ENCODE measurements at regions not wholly inside any gene's neighbourhood (a gene's known extent, or its start where the extent isn't known, plus 50 kb on each side); places are given as distances from the start of the nearest gene placed in this dataset.
A peak's percentile ranks its signal among the peaks of the same experiment; 100 is the strongest.
"Not testable (repeated sequence)": the region's sequence is repeated elsewhere in the genome, so short reads cannot be mapped to it uniquely, and the experiment has no call there.

- POLR2A ChIA-PET = interaction anchor here (0.6 to 5.8 kb wide), 11 partner anchors 19 to 224 kb away, joined by 3 to 90 read pairs (median 8); no protein-coding TSS in a partner anchor
- intact Hi-C loops (cut with micrococcal nuclease) = no loop called here
These were observed 112.7 kb downstream of the KLF13 start for GRCh38 chr15:31439328-31439727.

GRCh38 chr15:31440216-31440615, 113.6 kb downstream of the KLF13 start:
- ChIA-PET POLR2A (interaction anchor here (0.6 to 5.7 kb wide), 14 partner anchors 18 to 176 kb away, joined by 3 to 46 read pairs (median 4); partner anchors contain the start of gene KLF13), CTCF (interaction anchor here (0.7 to 9.2 kb wide), 11 partner anchors 18 to 454 kb away, joined by 3 to 226 read pairs (median 4); no protein-coding TSS in a partner anchor)
- peak overlapping the region; percentile 78 for H3K4me3 Mint-ChIP-seq
- H3K9me3 Mint-ChIP-seq; H3K27me3 Mint-ChIP-seq; DNase-seq; ATAC-seq (ENCODE audit: low read depth); H3K36me3 Mint-ChIP-seq (ENCODE audit: low read depth); intact Hi-C loops (cut with micrococcal nuclease): not testable (repeated sequence)
- peak overlapping the region; percentile 24 for H3K27ac Mint-ChIP-seq
- H3K4me1 Mint-ChIP-seq = peaks cover 81% of the 10 kb centered on the region

More at GRCh38 chr15:31439328-31439727, 112.7 kb downstream of the KLF13 start:
- H3K9me3 Mint-ChIP-seq = no peaks in the 10 kb centered on the region
- H3K4me1 Mint-ChIP-seq = peaks cover 87% of the 10 kb centered on the region
- CTCF ChIA-PET = interaction anchor here (0.6 to 9.2 kb wide), 17 partner anchors 18 to 455 kb away, joined by 3 to 226 read pairs (median 4); no protein-coding TSS in a partner anchor
- H3K36me3 Mint-ChIP-seq (ENCODE audit: low read depth) = no peaks in the 10 kb centered on the region
- DNase-seq = no peak
- TF ChIP-seq, protein P1, sequence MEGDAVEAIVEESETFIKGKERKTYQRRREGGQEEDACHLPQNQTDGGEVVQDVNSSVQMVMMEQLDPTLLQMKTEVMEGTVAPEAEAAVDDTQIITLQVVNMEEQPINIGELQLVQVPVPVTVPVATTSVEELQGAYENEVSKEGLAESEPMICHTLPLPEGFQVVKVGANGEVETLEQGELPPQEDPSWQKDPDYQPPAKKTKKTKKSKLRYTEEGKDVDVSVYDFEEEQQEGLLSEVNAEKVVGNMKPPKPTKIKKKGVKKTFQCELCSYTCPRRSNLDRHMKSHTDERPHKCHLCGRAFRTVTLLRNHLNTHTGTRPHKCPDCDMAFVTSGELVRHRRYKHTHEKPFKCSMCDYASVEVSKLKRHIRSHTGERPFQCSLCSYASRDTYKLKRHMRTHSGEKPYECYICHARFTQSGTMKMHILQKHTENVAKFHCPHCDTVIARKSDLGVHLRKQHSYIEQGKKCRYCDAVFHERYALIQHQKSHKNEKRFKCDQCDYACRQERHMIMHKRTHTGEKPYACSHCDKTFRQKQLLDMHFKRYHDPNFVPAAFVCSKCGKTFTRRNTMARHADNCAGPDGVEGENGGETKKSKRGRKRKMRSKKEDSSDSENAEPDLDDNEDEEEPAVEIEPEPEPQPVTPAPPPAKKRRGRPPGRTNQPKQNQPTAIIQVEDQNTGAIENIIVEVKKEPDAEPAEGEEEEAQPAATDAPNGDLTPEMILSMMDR (IDR thresholded peaks at IDR 0.05) = no peak
- no peak for ATAC-seq (ENCODE audit: low read depth)
- no peak overlapping the region for H3K4me3 Mint-ChIP-seq
- no peaks in the 10 kb centered on the region for H3K27me3 Mint-ChIP-seq
- no peak overlapping the region for H3K27ac Mint-ChIP-seq

DNA sequence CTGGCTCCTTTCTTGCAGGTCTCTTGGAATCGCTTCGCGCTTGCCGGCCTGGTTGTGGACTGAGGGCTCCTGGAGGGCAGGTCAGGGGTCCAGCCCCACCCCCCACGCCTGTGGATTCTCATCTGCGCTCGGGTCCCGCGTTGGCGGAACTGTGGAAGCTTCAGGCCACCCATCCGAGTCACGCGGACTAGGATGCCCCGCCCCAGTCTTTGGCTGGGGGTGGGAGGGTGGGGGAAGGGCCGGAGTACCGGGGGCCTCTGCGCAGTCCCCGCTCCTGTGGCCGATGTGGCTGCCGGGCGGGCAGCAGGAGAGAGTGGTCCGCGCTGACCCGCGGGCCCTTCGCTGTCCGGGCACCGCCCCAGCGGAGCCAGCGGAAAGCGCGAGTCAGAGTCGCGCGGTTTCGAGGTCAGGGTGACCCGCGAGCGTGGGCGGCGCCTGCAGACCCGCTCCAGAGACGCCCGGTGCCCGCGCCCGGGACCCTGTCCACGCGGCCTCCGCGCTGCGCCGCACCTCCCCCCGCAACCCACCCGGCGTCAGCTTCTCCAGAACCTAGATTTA, 114.2 kb downstream of the KLF13 start:
- H3K27me3 Mint-ChIP-seq = no peaks in the 10 kb centered on the region
- H3K27ac Mint-ChIP-seq = peak overlapping the region; percentile 24
- H3K36me3 Mint-ChIP-seq (ENCODE audit: low read depth) = no peaks in the 10 kb centered on the region
- DNase-seq = peak; percentile 42
- POLR2A ChIA-PET = interaction anchor here (0.6 to 5.7 kb wide), 11 partner anchors 18 to 176 kb away, joined by 3 to 46 read pairs (median 5); partner anchors contain the start of gene KLF13
- H3K4me1 Mint-ChIP-seq = peaks cover 75% of the 10 kb centered on the region
- TF ChIP-seq, protein P1 (IDR thresholded peaks at IDR 0.05) = no peak
- peak overlapping the region; percentile 78 for H3K4me3 Mint-ChIP-seq
- intact Hi-C loops (cut with micrococcal nuclease) = no loop called here
- peak; percentile 11 for ATAC-seq (ENCODE audit: low read depth)
- CTCF ChIA-PET = interaction anchor here (1.5 to 9.2 kb wide), 4 partner anchors 20 to 174 kb away, joined by 4 to 226 read pairs (median 4); no protein-coding TSS in a partner anchor
- H3K9me3 Mint-ChIP-seq = no peaks in the 10 kb centered on the region

GRCh38 chr15:31442226-31442625, 115.6 kb downstream of the KLF13 start:
- DNase-seq = no peak
- H3K27me3 Mint-ChIP-seq = no peaks in the 10 kb centered on the region
- ATAC-seq (ENCODE audit: low read depth) = no peak
- CTCF ChIA-PET = interaction anchor here (9.2 kb wide), 1 partner anchor 47 kb away, joined by 226 read pairs; no protein-coding TSS in a partner anchor
- POLR2A ChIA-PET = interaction anchor here (2.5 to 2.9 kb wide), 2 partner anchors 31 to 116 kb away, joined by 12 to 14 read pairs; partner anchors contain the start of gene KLF13
- H3K9me3 Mint-ChIP-seq = no peaks in the 10 kb centered on the region
- TF ChIP-seq, protein P1 (IDR thresholded peaks at IDR 0.05) = no peak
- peak overlapping the region; percentile 20 for H3K27ac Mint-ChIP-seq
- no peaks in the 10 kb centered on the region for H3K36me3 Mint-ChIP-seq (ENCODE audit: low read depth)
- H3K4me1 Mint-ChIP-seq = peaks cover 61% of the 10 kb centered on the region
- peak overlapping the region; percentile 41 for H3K4me3 Mint-ChIP-seq
- intact Hi-C loops (cut with micrococcal nuclease) = loop anchor here (2.0 kb wide), 2 partner anchors 15 to 47 kb away; no protein-coding TSS in a partner anchor

GRCh38 chr15:31442699-31443111, 116.1 kb downstream of the KLF13 start:
- DNase-seq (no peak), ATAC-seq (ENCODE audit: low read depth) (no peak)
- H3K4me3 Mint-ChIP-seq = no peak overlapping the region
- POLR2A ChIA-PET = interaction anchor here (1.0 to 1.6 kb wide), 5 partner anchors 10 to 176 kb away, joined by 3 to 5 read pairs (median 4); partner anchors contain the start of gene KLF13
- no peaks in the 10 kb centered on the region for H3K36me3 Mint-ChIP-seq (ENCODE audit: low read depth)
- intact Hi-C loops (cut with micrococcal nuclease) = loop anchor here (2.0 kb wide), 2 partner anchors 14 to 46 kb away; no protein-coding TSS in a partner anchor
- no peaks in the 10 kb centered on the region for H3K27me3 Mint-ChIP-seq
- peaks cover 56% of the 10 kb centered on the region for H3K4me1 Mint-ChIP-seq
- H3K27ac Mint-ChIP-seq = peak overlapping the region; percentile 10
- TF ChIP-seq, protein P1 (IDR thresholded peaks at IDR 0.05) = no peak
- CTCF ChIA-PET = interaction anchor here (9.2 kb wide), 1 partner anchor 46 kb away, joined by 226 read pairs; no protein-coding TSS in a partner anchor
- H3K9me3 Mint-ChIP-seq = no peaks in the 10 kb centered on the region

Data from activated B cell treated with CpG ODN at 0.5 μM for 24 hours (primary cell).